ENCODE measurements at regions not wholly inside any gene's neighbourhood (a gene's known extent, or its start where the extent isn't known, plus 50 kb on each side); places are given as distances from the start of the nearest gene placed in this dataset.
"Not testable (repeated sequence)": the region's sequence is repeated elsewhere in the genome, so short reads cannot be mapped to it uniquely, and the experiment has no call there.

- no peak for DNase-seq
Observed at GRCh38 chr4:183816882-183817509, 88.1 kb upstream of the STOX2 start.

GRCh38 chr4:183818591-183818990 lies 86.5 kb upstream of the STOX2 start:
- not testable (repeated sequence) for DNase-seq

DNA sequence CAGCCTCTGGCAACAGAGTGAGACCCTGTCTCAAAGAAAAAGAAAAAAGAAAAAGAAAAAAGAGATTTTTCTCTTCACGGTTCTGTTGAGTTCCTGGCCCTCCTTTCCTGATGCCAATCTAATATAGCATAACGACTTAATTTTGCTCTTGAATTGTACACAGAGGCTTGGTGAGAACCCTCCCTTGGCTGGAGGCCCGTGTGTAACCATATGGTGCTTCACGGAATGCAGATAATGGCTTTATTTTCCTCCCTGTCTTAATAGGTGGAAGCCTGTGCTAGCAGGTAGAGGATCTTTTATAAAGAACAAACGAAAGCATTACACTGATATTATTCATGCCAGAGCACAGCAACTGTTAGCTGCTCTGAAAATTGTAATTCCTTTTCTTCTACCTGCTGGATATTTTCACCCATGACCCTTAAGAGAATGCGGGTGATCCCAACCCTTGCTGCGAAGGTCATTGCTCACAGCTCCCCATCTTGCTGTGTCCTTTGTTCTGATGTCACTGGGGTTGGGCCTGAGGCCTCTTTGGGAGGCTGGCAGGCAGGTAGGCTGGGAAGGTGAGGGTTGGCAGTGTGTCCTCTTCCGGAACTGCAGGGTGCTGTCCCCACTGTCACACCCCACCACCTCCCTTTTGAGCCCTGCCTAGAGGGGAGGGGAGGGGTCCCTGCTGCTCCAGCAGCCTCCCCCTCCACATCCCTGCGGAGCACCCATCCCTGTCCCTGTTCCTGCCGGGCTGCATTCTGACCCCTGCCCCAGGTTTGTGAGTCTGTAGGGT lies 83.8 kb upstream of the STOX2 start:
- no peak for DNase-seq

DNA sequence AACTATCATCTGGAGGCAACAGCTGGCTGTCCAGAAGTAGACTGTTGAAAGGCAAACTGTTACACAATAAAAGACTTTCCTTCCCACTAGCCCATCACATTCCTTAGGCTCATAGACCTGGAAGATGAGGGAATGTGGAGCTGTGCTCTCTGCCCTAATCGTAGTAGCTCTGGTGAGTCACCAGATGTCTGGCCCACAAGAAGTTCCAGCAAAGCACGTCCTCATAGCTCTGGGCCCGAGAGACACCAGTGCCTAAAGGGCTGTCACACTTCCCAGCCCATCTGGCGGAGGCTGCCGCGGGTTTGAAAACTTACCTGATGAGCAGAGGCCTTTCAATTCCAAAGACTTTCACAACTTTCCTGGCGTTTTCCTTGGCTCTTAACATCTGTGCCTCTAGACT lies 81.7 kb upstream of the STOX2 start:
- DNase-seq = no peak

- no peak for DNase-seq
Observed at GRCh38 chr4:183825346-183825745, 79.8 kb upstream of the STOX2 start.

DNA sequence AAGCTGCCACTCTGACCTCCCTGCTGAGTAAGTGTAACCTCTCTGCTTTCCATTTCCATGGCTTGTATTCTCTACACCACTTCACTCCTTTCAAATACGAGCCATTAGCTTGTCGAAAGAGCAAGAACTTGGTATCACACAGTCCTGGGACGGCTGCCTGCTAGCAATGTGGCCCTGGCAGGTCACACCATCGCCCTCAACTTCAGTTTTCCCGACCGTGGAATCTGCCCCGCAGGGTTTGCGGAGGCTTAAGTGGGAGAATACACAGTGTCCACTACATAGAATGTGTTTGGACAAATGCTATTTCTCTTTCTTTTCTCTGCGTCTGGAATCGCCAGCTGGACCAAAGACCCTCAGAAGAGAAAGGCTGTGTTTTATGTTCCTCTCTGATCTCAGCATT lies 78.6 kb upstream of the STOX2 start:
- DNase-seq = no peak

DNA sequence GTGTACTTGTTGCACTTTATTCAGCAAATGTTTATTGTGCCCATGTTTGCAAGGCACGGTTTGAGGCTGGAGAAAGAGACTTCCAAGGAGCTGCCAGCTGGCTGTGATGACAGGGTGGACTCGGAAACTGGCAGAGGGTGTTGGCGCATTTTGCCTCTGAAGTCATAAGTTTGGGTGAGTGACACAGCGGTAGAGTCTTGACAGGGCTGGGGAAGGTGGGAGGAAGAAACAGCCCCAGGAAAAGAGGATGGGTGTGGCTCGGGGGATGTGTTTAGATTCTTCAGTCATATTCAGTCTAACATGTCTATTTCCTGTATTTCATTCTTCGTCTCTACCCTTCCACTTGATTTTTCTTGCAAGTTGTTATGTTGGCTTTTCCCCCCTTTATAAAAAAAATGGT lies 77.0 kb upstream of the STOX2 start:
- no peak for DNase-seq

- no peak for DNase-seq
Observed at GRCh38 chr4:183828839-183829238, 76.3 kb upstream of the STOX2 start.

- DNase-seq = no peak
Observed at GRCh38 chr4:183830438-183830985, 74.6 kb upstream of the STOX2 start.

GRCh38 chr4:183831026-183831446 lies 74.1 kb upstream of the STOX2 start:
- DNase-seq = no peak

DNA sequence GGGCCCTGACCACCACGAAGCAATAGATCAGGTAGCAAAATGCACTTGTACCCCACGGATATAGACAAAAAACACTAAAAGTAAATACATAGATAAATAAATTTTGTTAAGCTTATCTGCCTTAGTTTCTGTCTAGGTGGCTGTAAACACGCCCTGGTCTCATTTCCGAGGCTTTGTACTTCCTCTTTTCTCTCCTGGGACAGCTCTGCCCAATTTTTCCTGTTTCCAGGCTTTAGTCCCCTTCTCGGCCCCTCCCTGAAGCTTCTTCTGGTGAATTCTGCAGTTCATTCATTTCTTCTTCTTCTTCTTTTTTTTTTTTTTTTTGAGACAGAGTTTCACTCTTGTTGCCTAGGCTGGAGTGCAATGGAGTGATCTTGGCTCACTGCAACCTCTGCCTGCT lies 73.4 kb upstream of the STOX2 start:
- DNase-seq = no peak

DNA sequence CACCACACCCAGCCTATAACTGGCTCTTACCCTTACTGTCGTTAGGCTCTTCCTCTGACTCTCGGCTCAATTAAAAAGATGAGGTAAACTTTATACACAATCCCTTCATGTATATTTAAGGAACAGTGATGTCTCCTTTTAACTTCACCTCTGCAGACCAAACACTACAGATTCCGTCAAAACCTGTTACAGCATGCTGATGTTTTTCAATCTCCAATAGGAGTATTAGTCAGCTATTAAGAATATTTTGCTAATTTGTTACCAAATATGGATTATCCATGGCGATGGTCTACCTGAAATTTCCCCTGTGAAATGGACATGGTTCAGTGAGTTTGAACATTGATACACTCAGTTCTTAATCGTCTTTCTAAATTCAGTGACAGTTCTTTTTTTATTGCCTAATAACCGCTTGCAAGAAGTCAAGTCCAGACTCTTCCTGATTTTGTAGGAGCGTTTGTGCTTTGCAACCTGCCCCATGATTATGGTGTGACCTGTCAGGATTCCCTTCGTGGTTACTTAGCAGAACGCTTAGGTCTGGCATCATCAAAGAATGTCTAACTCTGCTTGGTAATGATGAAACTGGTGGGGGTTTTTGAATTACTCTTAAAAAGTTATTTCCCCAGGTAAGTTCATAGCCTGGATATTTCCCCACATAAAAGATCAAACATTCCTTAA lies 72.2 kb upstream of the STOX2 start:
- DNase-seq = no peak

DNA sequence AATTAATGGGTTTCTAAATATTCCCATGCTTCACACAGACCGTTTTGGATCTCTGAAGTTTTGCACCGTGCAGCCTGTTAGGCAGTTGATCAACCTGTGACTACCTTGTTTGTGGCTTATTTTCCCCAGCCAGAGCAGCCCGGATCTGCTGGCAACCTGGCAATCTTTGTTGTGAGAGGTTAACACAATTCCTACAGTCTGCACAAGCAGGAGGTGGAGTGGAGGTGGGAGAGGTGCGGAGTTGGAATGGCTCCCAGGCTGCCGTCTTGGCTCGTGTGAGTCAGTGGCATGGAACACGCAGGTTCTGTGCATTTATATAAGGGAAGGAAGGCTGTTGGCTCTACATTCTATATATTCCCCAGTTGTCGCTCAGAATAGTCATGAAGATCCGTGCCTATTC lies 70.9 kb upstream of the STOX2 start:
- DNase-seq = no peak

- no peak for DNase-seq
Observed at GRCh38 chr4:183837222-183837621, 67.9 kb upstream of the STOX2 start.

GRCh38 chr4:183838987-183839712 lies 66.0 kb upstream of the STOX2 start:
- peak; percentile 40 for DNase-seq

GRCh38 chr4:183840311-183840710 lies 64.8 kb upstream of the STOX2 start:
- peak; percentile 49 for DNase-seq

DNA sequence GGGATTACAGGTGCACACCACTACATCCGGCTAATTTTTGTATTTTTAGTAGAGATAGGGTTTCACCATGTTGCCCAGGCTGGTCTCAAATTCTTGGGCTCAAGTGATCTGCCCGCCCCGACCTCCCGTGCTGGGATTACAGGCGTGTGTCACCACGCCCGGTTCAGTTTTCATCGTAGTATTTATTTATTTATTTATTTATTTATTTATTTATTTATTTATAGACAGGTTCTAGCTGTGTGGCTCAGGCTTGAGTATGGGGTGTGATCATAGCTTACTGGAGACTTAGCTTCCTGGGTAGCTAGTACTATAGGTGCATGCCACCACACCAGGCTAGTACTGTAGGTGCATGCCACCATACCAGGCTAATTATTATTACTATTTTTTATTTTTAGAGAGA lies 64.1 kb upstream of the STOX2 start:
- no peak for DNase-seq

GRCh38 chr4:183842129-183842528 lies 63.0 kb upstream of the STOX2 start:
- DNase-seq = no peak

GRCh38 chr4:183843248-183843671 lies 61.8 kb upstream of the STOX2 start:
- no peak for DNase-seq

- no peak for DNase-seq
Observed at GRCh38 chr4:183846951-183847350, 58.2 kb upstream of the STOX2 start.

GRCh38 chr4:183848805-183849204 lies 56.3 kb upstream of the STOX2 start:
- DNase-seq = no peak

DNA sequence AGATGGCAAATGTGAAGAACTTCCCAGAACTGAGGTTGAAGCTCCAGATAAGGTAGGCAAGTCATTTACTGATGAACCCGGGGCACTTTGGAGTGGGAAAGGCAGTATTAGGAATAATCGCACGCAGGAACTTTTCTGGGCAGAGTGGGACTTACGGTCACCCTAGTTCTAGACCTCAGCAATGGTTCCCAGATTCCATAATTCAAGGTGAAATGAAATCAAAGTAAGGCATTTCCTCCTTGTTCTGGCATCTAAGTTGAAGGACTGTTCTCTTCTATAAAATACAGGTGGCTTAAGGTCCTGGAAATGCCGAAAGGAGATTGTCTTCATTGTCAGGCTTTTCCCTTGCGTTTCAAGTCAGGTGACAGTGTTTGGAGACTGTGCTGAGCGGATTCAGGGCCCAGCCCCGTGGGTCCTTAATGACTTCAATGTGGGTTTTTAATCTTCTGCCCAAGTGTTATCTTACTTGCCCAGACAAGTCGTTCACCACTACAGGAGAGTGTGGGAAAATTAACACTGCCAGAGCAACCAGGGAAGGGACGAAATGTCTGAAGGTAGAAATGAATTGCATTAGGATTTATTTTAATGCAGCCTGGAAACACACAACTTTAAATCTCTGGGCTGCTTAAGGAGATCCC lies 52.1 kb upstream of the STOX2 start:
- DNase-seq = no peak

GRCh38 chr4:183853548-183853940 lies 51.6 kb upstream of the STOX2 start:
- DNase-seq = no peak

All from NCI-H510A treated with DMSO at 0.1 percent for 48 hours (cell line).